HUES6 (cell line): ENCODE measurements at regions not wholly inside any gene's neighbourhood (a gene's known extent, or its start where the extent isn't known, plus 50 kb on each side); places are given as distances from the start of the nearest gene placed in this dataset.

Experiments
- H3K27ac ChIP-seq: 2 replicates; pipeline ENCODE4 v1.7.0; 2013; ENCODE audit warnings: low read depth, mild to moderate bottlenecking, low read length, inconsistent platforms
- H3K27me3 ChIP-seq: 2 replicates; pipeline ENCODE4 v1.6.1; 2013; ENCODE audit warnings: low read length; ENCODE audit not compliant: control insufficient read depth, insufficient read depth
- H3K36me3 ChIP-seq: 2 replicates; pipeline ENCODE4 v1.6.1; 2013; ENCODE audit warnings: low read length; ENCODE audit not compliant: control insufficient read depth, insufficient read depth
- H3K4me1 ChIP-seq: 2 replicates; pipeline ENCODE4 v1.6.1; 2013; ENCODE audit warnings: low read length; ENCODE audit not compliant: control insufficient read depth, insufficient read depth
- H3K4me3 ChIP-seq: 2 replicates; pipeline ENCODE4 v1.5.1; 2013; ENCODE audit warnings: low read depth, low read length
- H3K9ac ChIP-seq: one replicate; pipeline ENCODE4 v1.6.1; 2013; ENCODE audit warnings: mild to moderate bottlenecking, low read length
- H3K9me3 ChIP-seq: 2 replicates; pipeline ENCODE4 v1.6.1; 2013; ENCODE audit warnings: low read depth, low read length; ENCODE audit not compliant: control insufficient read depth, insufficient read depth

DNA sequence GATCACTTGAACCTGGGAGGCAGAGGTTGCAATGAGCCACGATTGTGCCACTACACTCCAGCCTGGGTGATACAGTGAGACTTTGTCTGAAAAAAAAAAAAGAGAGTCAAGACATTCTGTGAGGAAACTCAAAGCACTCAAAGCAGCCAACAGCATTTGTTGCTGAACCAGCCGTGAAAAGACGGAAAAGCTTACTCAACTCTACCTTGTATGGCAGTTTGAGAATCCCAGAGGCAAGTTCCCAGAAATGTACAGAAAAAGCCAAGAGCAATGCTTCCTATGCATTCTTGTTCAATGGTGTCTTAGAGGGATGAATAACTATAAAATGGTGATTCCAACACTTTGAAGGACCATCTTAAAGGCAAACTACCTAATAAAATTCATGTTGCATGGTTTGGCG, 170.2 kb downstream of the HSD17B3 start:
- H3K9me3 ChIP-seq: peaks cover 10% of the 10 kb centered on the region; the same call in 1 of the 2 replicates
- no peaks in the 10 kb centered on the region for H3K36me3 ChIP-seq
- H3K9ac ChIP-seq: no peak overlapping the region
- H3K27me3 ChIP-seq: peaks cover 4% of the 10 kb centered on the region; the same call in 1 of the 2 replicates
- peaks cover 47% of the 10 kb centered on the region for H3K4me1 ChIP-seq
- H3K27ac ChIP-seq: no peak overlapping the region
- H3K4me3 ChIP-seq: no peak overlapping the region

- Histone ChIP-seq H3K36me3 (no peaks in the 10 kb centered on the region), H3K27ac (no peak overlapping the region; the same call in 1 of the 2 replicates), H3K9me3 (peaks cover 10% of the 10 kb centered on the region; the same call in 1 of the 2 replicates), H3K9ac (no peak overlapping the region), H3K4me3 (no peak overlapping the region), H3K4me1 (peaks cover 51% of the 10 kb centered on the region), H3K27me3 (peaks cover 4% of the 10 kb centered on the region; the same call in 1 of the 2 replicates)
These were observed 171.0 kb downstream of the HSD17B3 start for GRCh38 chr9:96130970-96131369.

GRCh38 chr9:96129747-96130146, 172.2 kb downstream of the HSD17B3 start:
- peak overlapping the region; percentile 74; the same call in 1 of the 2 replicates for H3K27ac ChIP-seq
- H3K27me3 ChIP-seq: peaks cover 4% of the 10 kb centered on the region; the same call in 1 of the 2 replicates
- no peaks in the 10 kb centered on the region for H3K36me3 ChIP-seq
- peaks cover 10% of the 10 kb centered on the region; the same call in 1 of the 2 replicates for H3K9me3 ChIP-seq
- peak overlapping the region; percentile 48 for H3K9ac ChIP-seq
- peaks cover 58% of the 10 kb centered on the region for H3K4me1 ChIP-seq
- H3K4me3 ChIP-seq: peak overlapping the region; percentile 5; the same call in 1 of the 2 replicates

DNA sequence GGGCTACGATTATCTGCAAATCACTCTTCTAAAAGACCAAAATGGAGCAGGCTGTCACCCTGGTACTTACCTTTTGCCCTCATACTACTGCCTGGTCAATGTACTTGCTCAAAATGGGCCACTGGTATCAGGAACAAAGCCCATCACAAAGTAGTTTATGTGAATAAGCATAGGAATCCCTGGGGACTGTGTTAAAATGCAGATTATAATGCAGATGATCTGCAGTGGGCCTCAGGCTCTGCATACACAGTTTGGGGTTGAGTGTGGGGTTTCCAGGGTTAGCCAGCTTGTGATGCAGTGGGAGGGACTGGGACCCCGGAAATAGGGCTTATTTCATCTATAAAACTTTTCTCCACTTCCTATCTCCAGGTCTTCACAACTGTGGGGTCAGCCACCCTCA, 173.1 kb downstream of the HSD17B3 start:
- H3K9ac ChIP-seq: peak overlapping the region; percentile 48
- no peaks in the 10 kb centered on the region for H3K36me3 ChIP-seq
- H3K27ac ChIP-seq: peak overlapping the region; percentile 74; the same call in 1 of the 2 replicates
- H3K4me3 ChIP-seq: peak overlapping the region; percentile 19; the same call in 1 of the 2 replicates
- H3K27me3 ChIP-seq: peaks cover 4% of the 10 kb centered on the region; the same call in 1 of the 2 replicates
- peaks cover 58% of the 10 kb centered on the region for H3K4me1 ChIP-seq
- peaks cover 10% of the 10 kb centered on the region; the same call in 1 of the 2 replicates for H3K9me3 ChIP-seq

- no peaks in the 10 kb centered on the region for H3K36me3 ChIP-seq
- H3K9ac ChIP-seq: peak overlapping the region; percentile 26
- H3K27ac ChIP-seq: no peak overlapping the region; the same call in 1 of the 2 replicates
- H3K9me3 ChIP-seq: 0 out of 2 replicates have a peak, but pooled peaks cover 2% of the 10 kb centered on the region
- peaks cover 4% of the 10 kb centered on the region; the same call in 1 of the 2 replicates for H3K27me3 ChIP-seq
- H3K4me1 ChIP-seq: peaks cover 58% of the 10 kb centered on the region
- H3K4me3 ChIP-seq: no peak overlapping the region
These were observed 175.6 kb downstream of the HSD17B3 start for GRCh38 chr9:96126321-96126881.

DNA sequence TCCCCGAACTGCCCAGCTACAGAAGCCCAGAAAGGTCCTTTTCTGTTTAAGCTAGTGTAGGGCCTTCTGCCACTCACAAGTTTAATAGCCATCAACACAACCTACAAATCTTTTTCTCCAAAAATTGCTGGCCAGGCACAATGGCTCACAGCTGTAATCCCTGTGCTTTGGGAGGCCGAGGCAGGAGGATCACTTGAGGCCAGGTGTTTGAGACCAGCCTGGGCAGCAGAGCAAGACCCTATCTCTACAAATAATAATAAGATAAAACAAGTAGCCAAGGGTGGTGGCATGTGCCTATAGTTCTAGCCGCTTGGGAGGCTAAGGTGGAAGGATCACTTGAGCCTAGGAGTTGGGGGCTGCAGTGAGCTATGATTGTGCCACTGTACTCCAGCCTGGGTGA, 176.4 kb downstream of the HSD17B3 start:
- Histone ChIP-seq H3K27ac (no peak overlapping the region), H3K4me3 (no peak overlapping the region), H3K27me3 (peaks cover 4% of the 10 kb centered on the region; the same call in 1 of the 2 replicates), H3K36me3 (no peaks in the 10 kb centered on the region), H3K9me3 (peaks cover 5% of the 10 kb centered on the region; the same call in 1 of the 2 replicates), H3K9ac (no peak overlapping the region), H3K4me1 (peaks cover 51% of the 10 kb centered on the region)

DNA sequence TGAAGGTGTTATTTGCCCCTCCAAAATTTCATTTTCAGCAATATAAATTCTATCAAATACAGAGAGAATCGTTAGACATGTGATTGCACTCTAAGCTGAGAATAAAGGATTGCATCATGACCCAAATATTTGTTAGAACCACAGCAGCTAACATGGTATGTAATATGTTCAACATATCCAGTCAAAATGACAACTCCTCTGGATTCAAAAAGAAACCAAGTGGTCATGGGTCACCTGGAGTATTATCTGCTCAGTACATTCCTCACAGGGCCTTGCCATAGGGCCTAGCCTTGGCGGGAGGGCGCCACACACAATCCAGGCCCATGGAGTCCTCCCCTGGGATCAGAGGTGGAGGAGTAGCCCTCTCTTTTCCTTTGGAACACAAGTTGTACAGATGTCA, 179.2 kb downstream of the HSD17B3 start:
- H3K4me1 ChIP-seq: peaks cover 24% of the 10 kb centered on the region
- no peak overlapping the region for H3K27ac ChIP-seq
- H3K9me3 ChIP-seq: peaks cover 31% of the 10 kb centered on the region
- no peak overlapping the region for H3K9ac ChIP-seq
- H3K36me3 ChIP-seq: no peaks in the 10 kb centered on the region
- no peak overlapping the region for H3K4me3 ChIP-seq
- peaks cover 4% of the 10 kb centered on the region; the same call in 1 of the 2 replicates for H3K27me3 ChIP-seq

DNA sequence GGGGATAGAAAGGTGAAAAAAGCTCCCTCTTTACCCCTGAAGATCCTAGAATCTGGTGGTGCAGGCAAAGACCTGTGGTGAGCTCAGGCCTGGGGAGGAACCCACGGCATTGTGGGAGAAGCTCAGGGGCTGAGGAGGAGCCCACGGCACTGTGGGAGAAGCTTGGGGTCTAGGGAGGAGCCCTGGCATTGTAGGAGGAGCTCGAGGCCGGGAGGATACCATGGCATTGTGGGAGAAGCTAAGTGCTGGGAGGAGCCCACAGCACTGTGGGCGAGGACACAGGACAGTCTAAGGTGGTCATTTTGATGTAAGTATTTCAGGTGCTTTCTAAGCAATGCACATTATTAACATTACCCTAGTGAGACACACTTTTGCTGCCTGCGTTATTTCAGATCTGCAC, 179.7 kb downstream of the HSD17B3 start:
- peaks cover under 1% of the 10 kb centered on the region; the same call in 1 of the 2 replicates for H3K27me3 ChIP-seq
- peaks cover 31% of the 10 kb centered on the region for H3K9me3 ChIP-seq
- H3K4me3 ChIP-seq: no peak overlapping the region
- no peaks in the 10 kb centered on the region for H3K36me3 ChIP-seq
- no peak overlapping the region for H3K9ac ChIP-seq
- H3K4me1 ChIP-seq: peaks cover 20% of the 10 kb centered on the region
- no peak overlapping the region for H3K27ac ChIP-seq

- H3K9me3 ChIP-seq: peaks cover 37% of the 10 kb centered on the region
- no peak overlapping the region for H3K4me3 ChIP-seq
- no peak overlapping the region for H3K9ac ChIP-seq
- peaks cover 8% of the 10 kb centered on the region for H3K4me1 ChIP-seq
- no peaks in the 10 kb centered on the region for H3K36me3 ChIP-seq
- no peaks in the 10 kb centered on the region for H3K27me3 ChIP-seq
- H3K27ac ChIP-seq: no peak overlapping the region
These were observed 180.8 kb downstream of the HSD17B3 start for GRCh38 chr9:96121136-96121535.

- Histone ChIP-seq H3K9me3 (peaks cover 37% of the 10 kb centered on the region), H3K4me1 (peaks cover 4% of the 10 kb centered on the region; the same call in 1 of the 2 replicates), H3K27ac (no peak overlapping the region)
These were observed 184.4 kb downstream of the HSD17B3 start for GRCh38 chr9:96117398-96118080.

More at GRCh38 chr9:96117398-96118080, 184.4 kb downstream of the HSD17B3 start:
- H3K36me3 ChIP-seq: no peaks in the 10 kb centered on the region
- H3K27me3 ChIP-seq: no peaks in the 10 kb centered on the region
- H3K9ac ChIP-seq: no peak overlapping the region
- no peak overlapping the region for H3K4me3 ChIP-seq
